ENCODE measurements at regions not wholly inside any gene's neighbourhood (a gene's known extent, or its start where the extent isn't known, plus 50 kb on each side); places are given as distances from the start of the nearest gene placed in this dataset.

DNA sequence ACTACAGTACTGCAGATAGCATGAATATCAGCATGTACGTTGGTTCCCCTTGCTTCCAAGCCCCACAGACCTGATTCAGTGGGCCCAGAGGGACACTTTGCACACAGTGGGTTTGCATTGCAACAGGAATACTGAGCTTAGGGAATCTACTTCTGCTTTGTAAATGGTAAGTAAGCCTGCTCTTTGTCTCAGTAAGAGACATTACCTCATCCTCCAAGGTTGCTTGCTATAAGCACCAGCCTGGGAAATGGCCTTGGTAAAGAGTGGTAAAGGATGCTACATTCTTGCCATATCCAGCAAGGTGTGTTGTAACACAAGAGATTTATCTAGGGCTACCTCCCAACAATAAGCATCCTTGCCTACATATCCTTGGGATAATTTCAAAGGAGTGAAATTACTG lies 730.5 kb downstream of the INHBA start:
- DNase-seq = no peak

GRCh38 chr7:40969641-40970040 lies 733.2 kb downstream of the INHBA start:
- DNase-seq = no peak

- DNase-seq = no peak
These were observed 736.2 kb downstream of the INHBA start for GRCh38 chr7:40966693-40967092.

DNA sequence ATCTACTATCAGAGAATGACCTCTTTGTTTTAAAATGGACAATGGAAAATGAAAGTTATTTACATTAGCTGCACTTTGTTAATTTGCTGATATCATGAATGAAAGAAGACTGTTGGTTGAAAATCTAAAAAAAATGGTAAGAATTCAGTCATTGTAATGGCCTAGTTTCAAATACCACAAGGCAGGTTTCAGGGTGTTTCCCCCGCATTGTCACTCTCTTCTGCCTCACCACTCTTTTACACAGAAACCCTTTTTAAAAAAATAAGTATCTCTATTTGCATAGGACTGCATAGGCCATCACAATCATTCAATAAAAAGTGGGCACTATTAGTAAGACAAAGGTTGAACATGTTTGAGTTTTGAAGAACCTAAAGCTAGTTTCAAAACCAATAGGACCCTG lies 737.1 kb downstream of the INHBA start:
- no peak for DNase-seq

- no peak for DNase-seq
These were observed 737.9 kb downstream of the INHBA start for GRCh38 chr7:40965016-40965415.

DNA sequence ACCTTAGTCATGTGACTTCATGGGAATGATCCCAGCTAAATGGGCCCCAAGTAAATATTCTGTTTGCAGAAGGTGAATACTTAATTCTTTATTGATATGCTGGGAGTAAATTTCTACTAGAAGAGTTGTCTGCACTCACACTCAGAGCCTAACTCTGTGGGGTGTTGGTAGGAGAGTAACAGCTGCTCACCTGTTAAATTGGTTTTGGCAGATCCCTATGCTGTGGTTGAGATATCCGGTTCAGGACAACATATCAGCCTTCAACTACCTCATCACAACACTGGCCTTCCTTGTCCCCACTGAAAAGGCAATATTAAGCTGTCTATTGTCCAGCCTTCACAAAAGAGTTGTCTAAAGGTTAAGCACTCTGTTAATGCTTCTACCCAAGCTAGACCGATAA lies 738.3 kb downstream of the INHBA start:
- no peak for DNase-seq

- DNase-seq = no peak
These were observed 742.9 kb downstream of the INHBA start for GRCh38 chr7:40959955-40960354.

GRCh38 chr7:40948239-40948638 lies 754.7 kb downstream of the INHBA start:
- DNase-seq = no peak

GRCh38 chr7:40947566-40947965 lies 755.3 kb downstream of the INHBA start:
- DNase-seq = no peak

- DNase-seq = no peak
These were observed 756.3 kb downstream of the INHBA start for GRCh38 chr7:40946549-40946948.

DNA sequence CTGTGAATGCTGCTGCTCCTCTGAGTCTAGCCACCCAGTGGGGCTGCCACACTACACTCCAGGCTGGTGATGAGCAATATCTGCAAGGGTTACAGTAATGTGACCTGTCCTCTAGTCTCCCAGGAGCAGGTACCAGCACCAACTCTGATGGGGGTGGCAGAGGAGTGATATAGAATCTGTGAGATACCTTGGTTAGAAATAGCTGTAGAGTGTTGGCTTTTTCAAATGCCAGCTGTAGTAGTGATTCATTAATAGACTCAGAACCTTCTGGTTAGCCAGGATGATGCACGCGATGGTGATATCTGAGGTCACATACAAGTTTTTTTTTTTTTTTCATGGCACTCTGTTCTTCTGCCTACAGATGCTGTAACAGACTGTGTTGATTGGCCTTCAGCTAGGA lies 757.1 kb downstream of the INHBA start:
- no peak for DNase-seq

DNA sequence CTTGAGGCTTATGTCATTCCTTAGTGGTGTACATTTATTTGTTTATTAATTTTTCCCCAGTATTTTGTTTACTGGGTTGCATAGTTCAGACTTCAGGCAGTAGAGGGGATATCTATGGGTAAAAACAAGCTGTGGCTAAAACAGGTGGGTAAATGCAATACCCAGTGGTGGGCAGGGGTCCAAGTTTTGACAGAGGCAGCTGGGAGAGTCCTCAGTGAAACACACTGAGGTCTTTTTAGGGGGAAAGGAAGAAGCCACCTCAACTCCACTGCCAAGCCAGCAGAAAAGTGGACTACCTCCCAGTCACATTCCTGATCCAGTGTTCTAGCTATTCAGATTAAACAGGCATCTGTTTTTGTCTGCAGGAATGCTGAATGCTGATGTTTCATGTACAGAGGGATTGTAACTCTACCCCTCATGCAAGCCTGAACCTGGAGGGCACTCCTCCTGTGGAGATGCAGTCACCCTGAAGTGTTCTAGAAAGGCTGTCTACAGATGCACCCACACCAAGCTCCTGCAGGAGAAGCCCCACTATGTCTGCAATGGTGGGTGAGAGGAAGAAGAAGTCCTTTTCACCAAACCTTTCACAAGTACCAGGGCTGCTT lies 757.8 kb downstream of the INHBA start:
- no peak for DNase-seq

GRCh38 chr7:40937879-40938278 lies 765.0 kb downstream of the INHBA start:
- no peak for DNase-seq

DNA sequence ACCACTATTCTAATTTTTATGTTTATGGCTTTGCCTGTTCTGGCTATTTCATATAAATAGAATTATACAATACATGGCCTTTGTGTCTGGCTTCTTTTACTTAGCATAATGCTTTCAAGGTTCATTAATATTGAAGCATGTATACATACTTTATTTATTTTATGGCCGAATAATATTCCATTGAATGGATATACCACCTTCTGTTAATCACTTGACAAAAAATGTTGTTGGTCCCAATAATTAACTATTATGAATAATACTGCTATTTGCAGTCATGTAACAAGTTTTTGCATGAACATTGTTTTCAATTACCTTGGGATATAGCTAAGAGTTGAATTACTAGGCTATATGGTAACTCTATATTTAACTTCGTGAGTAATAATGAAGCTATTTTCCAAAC lies 767.5 kb downstream of the INHBA start:
- no peak for DNase-seq

- DNase-seq = no peak
These were observed 779.3 kb downstream of the INHBA start for GRCh38 chr7:40923626-40924025.

GRCh38 chr7:40922316-40922670 lies 780.6 kb downstream of the INHBA start:
- DNase-seq = no peak

GRCh38 chr7:40921589-40922315 lies 781.1 kb downstream of the INHBA start:
- no peak for DNase-seq

GRCh38 chr7:40918701-40919271 lies 784.0 kb downstream of the SUGCT start:
- DNase-seq = no peak

GRCh38 chr7:40916813-40917212 lies 782.0 kb downstream of the SUGCT start:
- DNase-seq = no peak

- DNase-seq = no peak
These were observed 780.3 kb downstream of the SUGCT start for GRCh38 chr7:40915071-40915470.

All from hematopoietic multipotent progenitor cell treated with erythropoietin and hydrocortisone succinate and interleukin-3 and kit ligand, for 8 days (in vitro differentiated cells).